Right lobe of liver (tissue), 4 donors: ENCODE measurements at regions not wholly inside any gene's neighbourhood (a gene's known extent, or its start where the extent isn't known, plus 50 kb on each side); places are given as distances from the start of the nearest gene placed in this dataset.

ENCODE experiments used
- CTCF ChIP-seq, 4 donors: fragments of 200-600 bp in 3 of 4; fragments of 450-650 bp in 1 of 4; IDR thresholded peaks; one replicate each; pipeline versions ENCODE4 v1.5.1 to v1.8.0; 2016 to 2022; ENCODE audit warnings: antibody characterized with exemption in 4 of 4, mild to moderate bottlenecking in 2 of 4
- POLR2A ChIP-seq: fragments of 450-650 bp; IDR thresholded peaks from one replicate; pipeline ENCODE4 v1.6.1; 2017; ENCODE audit warnings: antibody characterized with exemption, mild to moderate bottlenecking
- donor health status: DM: no; HTN: no; CAD: no.
- donor health status: DM: no; HTN: no; CAD: no.
- donor health status: DM: no; HTN: yes; CAD: no.

- no peak for TF ChIP-seq CTCF (IDR thresholded peaks at IDR 0.05)
- TF ChIP-seq POLR2A = no peak
Measured at GRCh38 chr5:57863661-57864060, 381.1 kb upstream of the ACTBL2 start.
